Fibroblast of mammary gland (primary cell): ENCODE measurements at regions not wholly inside any gene's neighbourhood (a gene's known extent, or its start where the extent isn't known, plus 50 kb on each side); places are given as distances from the start of the nearest gene placed in this dataset.

Source experiments
- DNase-seq: peaks from one replicate; pipeline ENCODE4 v3.0.0-alpha.2; 2010; ENCODE audit warnings: low read depth
- H3K4me3 ChIP-seq: 2 replicates; pipeline ENCODE4 v1.5.1; 2011; ENCODE audit warnings: low read depth, mild to moderate bottlenecking, low read length, moderate library complexity; ENCODE audit not compliant: control insufficient read depth
- TF ChIP-seq, protein P1 (sequence below): conservative IDR thresholded peaks from 2 replicates; pipeline ENCODE4 v1.5.1; 2011; ENCODE audit warnings: low read depth, low read length, inconsistent platforms; ENCODE audit not compliant: control insufficient read depth, insufficient read depth

DNA sequence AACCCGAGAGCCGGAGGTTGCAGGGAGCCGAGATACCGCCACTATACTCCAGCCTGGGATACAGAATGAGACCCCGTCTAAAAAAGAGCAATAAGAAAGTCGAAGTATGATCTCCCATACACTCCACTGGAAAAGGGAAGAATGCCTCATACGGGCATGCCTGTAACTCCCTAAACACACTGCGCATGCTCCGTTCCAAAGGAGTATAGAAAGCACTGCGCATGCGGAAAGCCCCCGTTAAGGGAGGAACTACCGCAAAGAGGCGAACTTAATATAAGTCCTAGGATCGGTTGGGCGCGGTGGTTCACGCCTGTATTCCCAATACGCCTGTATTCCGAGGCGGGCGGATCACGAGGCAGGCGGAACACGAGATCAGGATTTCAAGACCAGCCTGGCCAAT lies 313.1 kb upstream of the ERCC4 start:
- TF ChIP-seq, protein P1, sequence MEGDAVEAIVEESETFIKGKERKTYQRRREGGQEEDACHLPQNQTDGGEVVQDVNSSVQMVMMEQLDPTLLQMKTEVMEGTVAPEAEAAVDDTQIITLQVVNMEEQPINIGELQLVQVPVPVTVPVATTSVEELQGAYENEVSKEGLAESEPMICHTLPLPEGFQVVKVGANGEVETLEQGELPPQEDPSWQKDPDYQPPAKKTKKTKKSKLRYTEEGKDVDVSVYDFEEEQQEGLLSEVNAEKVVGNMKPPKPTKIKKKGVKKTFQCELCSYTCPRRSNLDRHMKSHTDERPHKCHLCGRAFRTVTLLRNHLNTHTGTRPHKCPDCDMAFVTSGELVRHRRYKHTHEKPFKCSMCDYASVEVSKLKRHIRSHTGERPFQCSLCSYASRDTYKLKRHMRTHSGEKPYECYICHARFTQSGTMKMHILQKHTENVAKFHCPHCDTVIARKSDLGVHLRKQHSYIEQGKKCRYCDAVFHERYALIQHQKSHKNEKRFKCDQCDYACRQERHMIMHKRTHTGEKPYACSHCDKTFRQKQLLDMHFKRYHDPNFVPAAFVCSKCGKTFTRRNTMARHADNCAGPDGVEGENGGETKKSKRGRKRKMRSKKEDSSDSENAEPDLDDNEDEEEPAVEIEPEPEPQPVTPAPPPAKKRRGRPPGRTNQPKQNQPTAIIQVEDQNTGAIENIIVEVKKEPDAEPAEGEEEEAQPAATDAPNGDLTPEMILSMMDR: no peak
- no peak for DNase-seq
- H3K4me3 ChIP-seq: no peak overlapping the region

DNA sequence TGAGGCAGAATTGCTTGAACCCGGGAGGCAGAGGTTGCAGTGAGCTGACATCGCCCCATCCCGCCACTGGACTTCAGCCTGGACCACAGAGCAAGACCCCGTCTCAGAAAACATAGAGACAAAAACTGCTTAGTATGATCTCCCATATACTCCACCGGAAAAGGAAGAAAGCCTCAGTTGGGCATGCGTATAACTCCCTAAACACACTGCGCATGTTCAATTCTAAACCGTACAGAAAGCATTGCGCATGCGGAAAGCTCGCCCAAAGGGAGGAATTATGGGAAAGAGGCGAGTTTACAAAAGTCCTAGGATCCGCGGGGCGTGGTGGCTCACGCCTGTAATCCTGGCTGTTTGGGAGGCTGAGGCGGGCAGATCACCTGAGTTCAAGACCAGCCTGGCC lies 312.7 kb upstream of the ERCC4 start:
- no peak for DNase-seq
- no peak overlapping the region for H3K4me3 ChIP-seq
- TF ChIP-seq, protein P1: no peak

DNA sequence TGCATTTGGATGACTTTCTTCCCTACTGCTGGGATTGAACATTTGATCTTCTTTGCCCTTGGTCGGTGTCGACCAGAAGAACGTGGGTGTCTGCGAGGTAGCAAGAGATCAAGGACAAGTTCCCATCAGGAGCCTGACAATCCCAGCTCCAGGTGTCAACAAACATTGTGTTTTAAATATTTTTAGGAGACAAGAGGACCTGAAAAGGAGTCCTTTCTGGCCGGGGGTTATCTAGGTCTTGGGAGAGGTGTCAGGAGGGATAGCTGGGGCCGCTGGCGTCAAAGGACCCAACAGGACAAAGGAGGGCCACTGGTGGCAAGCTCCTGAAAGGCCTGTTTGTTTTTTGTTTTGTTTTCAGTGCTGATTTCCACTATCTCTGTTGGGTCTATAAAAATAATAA lies 308.4 kb upstream of the ERCC4 start:
- TF ChIP-seq, protein P1: no peak
- H3K4me3 ChIP-seq: no peak overlapping the region
- no peak for DNase-seq

DNA sequence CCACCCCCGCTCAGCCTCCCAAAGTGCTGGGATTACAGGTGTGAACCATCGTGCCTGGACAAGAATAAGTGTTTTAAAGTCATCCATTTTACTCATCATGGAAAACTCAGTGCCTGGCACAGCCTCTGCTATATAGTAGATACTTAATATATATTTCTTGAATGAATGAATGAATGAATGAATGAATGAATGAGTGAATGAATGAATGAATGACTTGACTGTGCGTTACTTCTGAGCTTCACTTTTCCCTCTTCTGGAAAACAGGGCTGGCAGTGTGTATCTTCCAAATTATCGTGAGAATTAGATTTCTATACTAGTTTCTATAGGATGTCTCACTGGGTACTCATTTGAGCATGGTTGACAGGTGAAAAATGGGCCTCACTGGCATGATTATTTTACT lies 307.3 kb upstream of the ERCC4 start:
- TF ChIP-seq, protein P1: no peak
- no peak for DNase-seq
- H3K4me3 ChIP-seq: no peak overlapping the region

DNA sequence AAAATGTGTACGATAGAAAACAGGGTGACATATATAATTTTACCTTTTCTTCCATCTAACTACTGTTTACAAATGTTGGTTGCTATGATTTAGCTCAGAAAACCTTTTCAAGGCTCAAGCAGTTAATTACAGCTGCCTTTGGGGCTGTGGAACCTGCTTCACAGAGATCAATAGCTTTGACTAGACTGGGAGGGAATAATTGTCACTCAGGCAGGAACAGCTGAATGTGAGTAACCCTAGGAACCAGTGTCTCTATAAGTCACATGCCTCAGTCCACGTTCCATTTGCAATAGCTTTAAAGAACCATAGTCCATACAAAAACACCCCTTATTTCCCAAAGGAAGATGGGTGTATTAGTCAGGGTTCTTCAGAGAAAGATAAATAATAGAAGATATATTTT lies 306.8 kb upstream of the ERCC4 start:
- DNase-seq: no peak
- H3K4me3 ChIP-seq: no peak overlapping the region
- TF ChIP-seq, protein P1: no peak

DNA sequence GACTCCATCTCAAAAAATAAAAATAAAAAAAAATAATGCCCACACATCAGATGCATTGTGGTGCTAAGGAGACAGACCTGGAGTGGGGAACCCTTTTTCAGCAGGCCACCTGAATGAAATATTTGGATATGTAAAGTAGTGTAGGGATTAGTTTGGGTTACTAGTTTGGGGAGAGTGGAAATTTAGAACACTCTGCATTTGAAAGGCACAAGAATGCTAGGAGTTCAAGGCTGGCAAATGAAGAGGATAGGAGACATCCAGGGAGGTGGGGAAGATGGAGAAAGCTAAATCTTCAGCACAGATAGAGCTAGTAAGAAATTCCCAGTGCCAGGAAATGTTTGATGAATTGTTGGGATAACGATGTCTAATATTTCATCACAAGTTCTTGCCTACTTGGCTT lies 298.3 kb upstream of the ERCC4 start:
- TF ChIP-seq, protein P1: no peak
- no peak overlapping the region for H3K4me3 ChIP-seq
- no peak for DNase-seq

DNA sequence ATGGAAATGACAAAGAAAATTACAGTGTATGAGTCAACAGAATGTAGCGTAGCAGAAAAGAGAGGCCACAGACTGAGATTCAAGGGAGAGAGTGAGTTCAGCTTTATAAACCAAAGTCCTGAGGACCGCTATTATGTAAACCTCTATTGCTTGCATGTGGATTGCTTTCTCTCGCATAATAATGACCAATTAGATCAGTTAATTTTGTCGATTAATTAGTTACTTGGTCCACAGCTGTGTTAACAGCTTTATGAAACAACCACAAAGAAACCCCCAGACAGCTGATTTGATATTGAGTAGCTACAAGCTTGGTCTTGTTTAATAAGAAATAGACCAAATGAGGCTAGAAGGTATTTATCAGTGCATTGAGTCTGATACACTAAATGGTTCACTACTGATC lies 291.8 kb upstream of the ERCC4 start:
- no peak for DNase-seq
- TF ChIP-seq, protein P1: no peak
- H3K4me3 ChIP-seq: no peak overlapping the region
